ENCODE measurements at regions not wholly inside any gene's neighbourhood (a gene's known extent, or its start where the extent isn't known, plus 50 kb on each side); places are given as distances from the start of the nearest gene placed in this dataset.
"Not testable (repeated sequence)": the region's sequence is repeated elsewhere in the genome, so short reads cannot be mapped to it uniquely, and the experiment has no call there.

- Histone ChIP-seq H3K36me3 (no peaks in the 10 kb centered on the region), H3K4me1 (replicated peaks) (no peaks in the 10 kb centered on the region), H3K9me3 (replicated peaks) (no peaks in the 10 kb centered on the region), H3K27ac (no peak overlapping the region), H3K4me3 (no peak overlapping the region), H3K27me3 (replicated peaks) (no peaks in the 10 kb centered on the region)
- no peak for DNase-seq (ENCODE audit: low read depth in 1 of 2, low spot score in 2 of 2)
These were observed 102.9 kb upstream of the KLF4 start for GRCh38 chr9:107592424-107592823.

DNA sequence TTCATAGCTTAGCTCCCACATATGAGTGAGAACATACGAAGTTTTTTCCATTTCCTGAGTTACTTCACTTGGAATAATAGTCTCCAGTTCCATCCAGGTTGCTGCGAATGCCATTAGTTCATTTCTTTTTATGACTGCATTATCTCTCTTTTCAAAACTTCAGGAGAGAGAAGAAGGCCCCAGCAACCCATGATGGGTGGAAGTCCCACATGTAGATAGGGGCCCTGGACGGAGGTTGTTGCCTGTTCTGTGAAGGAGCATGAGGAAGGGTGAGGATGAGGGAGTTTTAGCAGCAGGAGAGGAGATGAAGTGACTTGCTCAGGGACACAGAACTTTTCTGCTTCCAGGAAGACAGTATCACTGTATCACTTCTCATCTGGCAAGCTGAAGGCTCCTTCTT lies 102.2 kb upstream of the KLF4 start:
- Histone ChIP-seq H3K4me1 (replicated peaks) (no peaks in the 10 kb centered on the region), H3K36me3 (no peaks in the 10 kb centered on the region), H3K9me3 (replicated peaks) (no peaks in the 10 kb centered on the region), H3K27me3 (replicated peaks) (no peaks in the 10 kb centered on the region), H3K4me3 (no peak overlapping the region), H3K27ac (no peak overlapping the region)
- no peak for DNase-seq (ENCODE audit: low read depth in 1 of 2, low spot score in 2 of 2)

GRCh38 chr9:107588393-107588792 lies 98.8 kb upstream of the KLF4 start:
- Histone ChIP-seq H3K27ac (no peak overlapping the region), H3K4me3 (no peak overlapping the region), H3K27me3 (replicated peaks) (no peaks in the 10 kb centered on the region), H3K36me3 (no peaks in the 10 kb centered on the region), H3K9me3 (replicated peaks) (no peaks in the 10 kb centered on the region), H3K4me1 (replicated peaks) (no peaks in the 10 kb centered on the region)
- DNase-seq (ENCODE audit: low read depth in 1 of 2, low spot score in 2 of 2) = no peak

DNA sequence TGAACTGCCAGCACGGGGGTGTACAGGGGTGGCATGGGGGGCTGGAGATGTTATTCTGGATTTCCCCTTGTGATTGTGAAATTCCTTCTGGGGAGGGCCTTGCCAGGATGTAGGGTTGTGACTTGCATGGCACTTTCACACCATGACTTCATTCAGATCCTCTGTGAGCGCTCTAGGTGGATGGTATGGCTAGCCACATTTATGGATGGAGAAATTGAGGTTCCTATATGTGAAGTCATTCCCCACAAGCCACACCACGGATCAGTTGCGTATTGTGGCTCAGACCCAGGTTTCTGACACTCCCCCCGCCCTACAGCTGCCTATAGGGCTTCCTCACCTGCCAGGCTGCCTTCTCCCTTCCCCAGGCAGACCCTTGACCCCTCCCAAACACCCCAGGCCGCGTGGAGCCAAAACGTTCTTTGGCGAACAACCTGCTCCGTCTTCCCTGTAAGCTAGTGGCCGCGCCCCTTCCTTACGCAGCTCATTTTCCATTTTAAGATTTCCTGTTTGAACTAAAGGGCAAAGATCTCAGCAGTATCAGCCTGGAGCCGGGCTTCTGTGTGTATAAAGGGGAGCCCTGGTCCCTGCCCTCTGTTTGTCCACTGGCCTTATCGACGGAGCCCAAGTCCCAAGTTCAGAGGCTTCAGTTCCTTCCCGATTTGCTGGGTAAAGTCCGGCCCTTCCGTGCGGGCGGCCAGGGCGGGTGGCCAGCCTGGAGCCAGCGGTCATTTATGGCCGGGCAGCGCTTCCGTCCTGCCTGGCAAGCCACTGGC lies 97.8 kb upstream of the KLF4 start:
- no peak for DNase-seq (ENCODE audit: low read depth in 1 of 2, low spot score in 2 of 2)
- no peak overlapping the region for H3K4me3 ChIP-seq
- H3K27me3 ChIP-seq (replicated peaks) = no peaks in the 10 kb centered on the region
- no peaks in the 10 kb centered on the region for H3K4me1 ChIP-seq (replicated peaks)
- H3K9me3 ChIP-seq (replicated peaks) = no peaks in the 10 kb centered on the region
- no peaks in the 10 kb centered on the region for H3K36me3 ChIP-seq
- H3K27ac ChIP-seq = no peak overlapping the region

GRCh38 chr9:107586493-107586892 lies 96.9 kb upstream of the KLF4 start:
- Histone ChIP-seq H3K9me3 (replicated peaks) (no peaks in the 10 kb centered on the region), H3K27me3 (replicated peaks) (no peaks in the 10 kb centered on the region), H3K4me1 (replicated peaks) (no peaks in the 10 kb centered on the region), H3K27ac (no peak overlapping the region), H3K36me3 (no peaks in the 10 kb centered on the region), H3K4me3 (no peak overlapping the region)
- no peak for DNase-seq (ENCODE audit: low read depth in 1 of 2, low spot score in 2 of 2)

GRCh38 chr9:107585465-107585864 lies 95.9 kb upstream of the KLF4 start:
- no peaks in the 10 kb centered on the region for H3K27me3 ChIP-seq (replicated peaks)
- H3K9me3 ChIP-seq (replicated peaks) = no peaks in the 10 kb centered on the region
- no peak overlapping the region for H3K27ac ChIP-seq
- DNase-seq (ENCODE audit: low read depth in 1 of 2, low spot score in 2 of 2) = no peak
- no peaks in the 10 kb centered on the region for H3K36me3 ChIP-seq
- no peaks in the 10 kb centered on the region for H3K4me1 ChIP-seq (replicated peaks)
- H3K4me3 ChIP-seq = no peak overlapping the region

DNA sequence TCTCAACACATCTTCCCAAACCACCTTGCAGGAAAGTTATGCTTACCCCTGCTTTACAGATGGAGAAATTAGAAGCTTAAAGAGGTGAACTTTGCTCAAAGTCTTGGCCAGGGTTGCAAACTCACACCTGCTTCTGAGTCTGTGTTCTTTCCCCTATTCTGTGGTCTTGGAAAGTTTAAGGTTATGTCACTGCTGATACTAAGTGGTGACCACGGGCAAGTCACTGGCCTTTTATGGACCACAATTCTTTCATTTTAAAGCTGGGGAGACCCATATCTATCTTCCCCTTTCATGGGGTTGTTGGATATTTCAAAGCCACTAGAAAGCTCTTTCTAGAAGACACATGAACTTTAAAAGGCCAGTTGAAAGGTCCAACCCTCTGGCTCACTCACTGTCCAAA lies 95.4 kb upstream of the KLF4 start:
- Histone ChIP-seq H3K4me1 (replicated peaks) (no peaks in the 10 kb centered on the region), H3K27ac (no peak overlapping the region), H3K9me3 (replicated peaks) (no peaks in the 10 kb centered on the region), H3K27me3 (replicated peaks) (no peaks in the 10 kb centered on the region), H3K36me3 (no peaks in the 10 kb centered on the region), H3K4me3 (no peak overlapping the region)
- DNase-seq (ENCODE audit: low read depth in 1 of 2, low spot score in 2 of 2) = no peak

DNA sequence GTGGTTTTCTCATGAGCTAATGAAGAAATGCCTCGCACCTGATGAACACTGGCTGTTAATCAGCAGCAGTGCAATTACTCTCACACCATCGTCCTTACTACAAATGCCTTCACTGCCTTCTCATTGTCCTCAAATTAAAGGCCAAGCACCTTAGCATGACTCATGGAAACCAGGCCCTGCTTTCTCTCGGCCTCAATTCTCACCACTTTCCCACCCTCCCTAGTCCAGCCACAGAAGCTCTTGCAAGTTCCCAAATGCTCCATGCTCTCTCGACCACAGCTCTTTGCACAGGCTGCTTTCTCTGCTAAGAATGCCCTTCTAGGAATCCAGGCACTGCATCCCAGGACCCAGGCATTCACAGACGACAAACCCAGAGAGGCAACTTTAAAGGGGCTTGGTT lies 94.6 kb upstream of the KLF4 start:
- Histone ChIP-seq H3K27me3 (replicated peaks) (no peaks in the 10 kb centered on the region), H3K9me3 (replicated peaks) (no peaks in the 10 kb centered on the region), H3K36me3 (no peaks in the 10 kb centered on the region), H3K27ac (no peak overlapping the region), H3K4me3 (no peak overlapping the region), H3K4me1 (replicated peaks) (no peaks in the 10 kb centered on the region)
- DNase-seq (ENCODE audit: low read depth in 1 of 2, low spot score in 2 of 2) = no peak

GRCh38 chr9:107577140-107577776 lies 87.7 kb upstream of the KLF4 start:
- Histone ChIP-seq H3K9me3 (replicated peaks) (no peaks in the 10 kb centered on the region), H3K27me3 (replicated peaks) (no peaks in the 10 kb centered on the region), H3K4me1 (replicated peaks) (no peaks in the 10 kb centered on the region), H3K27ac (no peak overlapping the region), H3K4me3 (no peak overlapping the region), H3K36me3 (no peaks in the 10 kb centered on the region)
- DNase-seq (ENCODE audit: low read depth in 1 of 2, low spot score in 2 of 2) = no peak

- Histone ChIP-seq H3K27me3 (replicated peaks) (no peaks in the 10 kb centered on the region), H3K27ac (no peak overlapping the region), H3K9me3 (replicated peaks) (no peaks in the 10 kb centered on the region), H3K4me3 (no peak overlapping the region), H3K4me1 (replicated peaks) (no peaks in the 10 kb centered on the region), H3K36me3 (no peaks in the 10 kb centered on the region)
- DNase-seq (ENCODE audit: low read depth in 1 of 2, low spot score in 2 of 2) = no peak
These were observed 81.6 kb upstream of the KLF4 start for GRCh38 chr9:107571148-107571547.

DNA sequence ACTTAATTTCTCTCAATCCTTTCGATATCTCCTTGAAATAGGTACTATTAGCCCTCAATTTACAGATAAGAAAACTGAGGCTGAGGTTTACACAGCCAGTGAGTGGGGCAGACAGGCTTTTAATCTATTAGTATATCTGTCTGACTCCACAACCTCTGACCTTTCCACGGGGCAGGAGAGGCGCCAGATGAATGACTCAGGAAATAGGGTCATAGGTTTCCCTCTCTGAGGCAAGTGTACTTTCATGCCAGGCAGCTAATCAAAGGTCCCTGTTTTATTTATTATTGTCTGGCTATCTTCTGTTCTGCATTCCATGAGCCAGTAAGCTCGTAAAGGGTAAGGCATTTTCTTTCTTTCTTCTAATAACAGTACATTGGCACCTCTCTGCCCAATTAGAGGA lies 79.6 kb upstream of the KLF4 start:
- no peak for DNase-seq (ENCODE audit: low read depth in 1 of 2, low spot score in 2 of 2)
- Histone ChIP-seq H3K27me3 (replicated peaks) (no peaks in the 10 kb centered on the region), H3K9me3 (replicated peaks) (no peaks in the 10 kb centered on the region), H3K4me3 (no peak overlapping the region), H3K36me3 (no peaks in the 10 kb centered on the region), H3K27ac (no peak overlapping the region), H3K4me1 (replicated peaks) (no peaks in the 10 kb centered on the region)

DNA sequence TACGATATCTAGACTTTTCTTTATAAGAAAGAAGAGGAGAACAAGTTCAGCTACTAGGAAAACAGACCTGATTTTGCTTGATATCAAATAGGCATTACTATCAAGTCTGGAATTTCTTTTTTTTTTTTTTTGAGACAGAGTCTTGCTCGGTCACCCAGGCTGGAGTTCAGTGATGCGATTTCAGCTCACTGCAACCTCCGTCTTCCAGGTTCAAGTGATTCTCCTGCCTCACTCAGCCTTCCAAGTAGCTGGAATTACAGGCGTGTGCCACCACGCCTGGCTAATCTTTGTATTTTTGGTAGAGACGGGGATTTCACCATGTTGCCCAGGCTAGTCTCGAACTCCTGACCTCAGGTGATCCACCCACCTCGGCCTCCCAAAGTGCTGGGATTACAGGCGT lies 78.8 kb upstream of the KLF4 start:
- not testable (repeated sequence) for DNase-seq (ENCODE audit: low read depth in 1 of 2, low spot score in 2 of 2); H3K4me1 ChIP-seq (replicated peaks); H3K27me3 ChIP-seq (replicated peaks); H3K36me3 ChIP-seq; H3K4me3 ChIP-seq; H3K9me3 ChIP-seq (replicated peaks); H3K27ac ChIP-seq

DNA sequence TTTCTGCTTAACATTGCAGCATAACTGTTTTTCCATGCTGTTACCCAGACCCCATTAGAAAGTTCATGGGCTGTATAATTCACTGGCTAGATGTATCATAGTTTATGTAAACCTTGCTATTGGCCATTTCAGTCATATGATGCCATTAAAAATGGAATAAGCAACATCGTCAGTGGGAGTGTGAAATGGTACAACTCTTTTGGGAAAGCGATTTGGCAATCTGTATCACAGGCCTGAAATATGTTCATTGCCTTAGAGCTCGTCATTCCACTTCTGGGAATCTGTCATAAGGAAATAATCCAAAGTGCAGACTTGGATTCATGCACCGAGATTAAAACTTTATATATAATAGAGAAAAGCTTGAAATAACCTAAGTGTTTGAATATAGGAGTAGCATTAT lies 77.9 kb upstream of the KLF4 start:
- no peaks in the 10 kb centered on the region for H3K27me3 ChIP-seq (replicated peaks)
- no peak overlapping the region for H3K27ac ChIP-seq
- DNase-seq (ENCODE audit: low read depth in 1 of 2, low spot score in 2 of 2) = no peak
- no peaks in the 10 kb centered on the region for H3K4me1 ChIP-seq (replicated peaks)
- H3K9me3 ChIP-seq (replicated peaks) = no peaks in the 10 kb centered on the region
- no peak overlapping the region for H3K4me3 ChIP-seq
- H3K36me3 ChIP-seq = no peaks in the 10 kb centered on the region

- Histone ChIP-seq H3K27me3 (replicated peaks) (no peaks in the 10 kb centered on the region), H3K9me3 (replicated peaks) (no peaks in the 10 kb centered on the region), H3K36me3 (no peaks in the 10 kb centered on the region), H3K4me3 (no peak overlapping the region), H3K27ac (no peak overlapping the region), H3K4me1 (replicated peaks) (no peaks in the 10 kb centered on the region)
- no peak for DNase-seq (ENCODE audit: low read depth in 1 of 2, low spot score in 2 of 2)
These were observed 77.1 kb upstream of the KLF4 start for GRCh38 chr9:107566611-107567061.

DNA sequence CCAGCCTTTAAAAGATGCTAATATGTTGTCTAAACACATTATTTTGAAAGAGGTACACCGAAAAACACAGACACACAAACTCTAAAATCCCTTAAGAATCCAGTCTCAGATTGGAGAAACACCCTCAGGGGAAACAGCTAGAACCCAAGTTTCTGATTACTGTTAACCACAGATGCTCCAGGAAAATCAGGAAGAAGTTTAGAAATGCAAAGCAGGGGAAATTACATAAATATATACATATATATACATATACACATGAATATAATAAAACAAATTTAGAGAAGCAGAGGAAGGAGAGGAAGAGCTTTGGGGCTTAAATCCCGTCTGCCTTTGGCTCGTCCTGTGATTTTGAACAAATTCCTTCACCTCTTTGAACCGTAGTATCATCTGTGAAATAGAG lies 73.2 kb upstream of the KLF4 start:
- Histone ChIP-seq H3K9me3 (replicated peaks) (no peaks in the 10 kb centered on the region), H3K4me3 (no peak overlapping the region), H3K36me3 (no peaks in the 10 kb centered on the region), H3K27ac (no peak overlapping the region), H3K27me3 (replicated peaks) (no peaks in the 10 kb centered on the region), H3K4me1 (replicated peaks) (no peaks in the 10 kb centered on the region)
- no peak for DNase-seq (ENCODE audit: low read depth in 1 of 2, low spot score in 2 of 2)
